Right lobe of liver (tissue), 6 donors: ENCODE measurements at regions not wholly inside any gene's neighbourhood (a gene's known extent, or its start where the extent isn't known, plus 50 kb on each side); places are given as distances from the start of the nearest gene placed in this dataset.

Source experiments
- ATAC-seq, 4 donors: fragments of 200-7000 bp; cut with Tn5 transposase; one replicate each; pipeline ENCODE4 v1.9.1; 2020; ENCODE audit warnings: mild to moderate bottlenecking in 4 of 4, moderate library complexity in 4 of 4
- DNase-seq, 3 donors: peaks; one replicate each; pipeline ENCODE4 v3.0.0-alpha.2; 2020
- H3K27ac ChIP-seq, 3 donors: fragments of 200-600 bp; one replicate each; pipeline ENCODE4 v1.8.0; 2022
- H3K27me3 ChIP-seq, 2 donors: fragments of 200-600 bp; one replicate each; pipeline ENCODE4 v1.8.0; 2022
- H3K36me3 ChIP-seq, 4 donors: fragments of 200-600 bp; sonication (generic) in 1 of 4; one replicate each; pipeline versions ENCODE4 v1.5.1 to v1.8.0; 2017 to 2022; ENCODE audit warnings: control low read depth in 1 of 4
- H3K4me1 ChIP-seq, 4 donors: fragments of 200-600 bp; sonication (generic) in 1 of 4; one replicate each; pipeline versions ENCODE4 v1.5.1 to v1.8.0; 2017 to 2022; ENCODE audit warnings: control low read depth in 1 of 4
- H3K4me3 ChIP-seq, 3 donors: fragments of 200-600 bp; one replicate each; pipeline ENCODE4 v1.8.0; 2022
- H3K9me3 ChIP-seq, 4 donors: fragments of 200-600 bp; sonication (generic) in 1 of 4; one replicate each; pipeline versions ENCODE4 v1.5.1 to v1.8.0; 2017 to 2022; ENCODE audit warnings: control low read depth in 1 of 4
- CTCF ChIP-seq, 4 donors: fragments of 200-600 bp in 3 of 4; fragments of 450-650 bp in 1 of 4; IDR thresholded peaks; one replicate each; pipeline versions ENCODE4 v1.5.1 to v1.8.0; 2016 to 2022; ENCODE audit warnings: antibody characterized with exemption in 4 of 4, mild to moderate bottlenecking in 2 of 4
- POLR2A ChIP-seq: fragments of 450-650 bp; IDR thresholded peaks from one replicate; pipeline ENCODE4 v1.6.1; 2017; ENCODE audit warnings: antibody characterized with exemption, mild to moderate bottlenecking
- WGBS: methylation state at CpG from one replicate; pipeline ENCODE4 v1.1.6; 2018; ENCODE audit warnings: low coverage, low lambda C conversion rate; ENCODE audit not compliant: insufficient coverage; ENCODE audit errors: missing lambda C conversion rate; 5-methylcytosine and 5-hydroxymethylcytosine counted together
- intact Hi-C, 2 donors: fragments of 100-400 bp; cut with DNase I; formaldehyde crosslinking; loops; one replicate each; pipeline versions ENCODE4 v1.11.2 to v1.14.1; 2022
- donor health status: DM: no; HTN: yes; CAD: no.
- donor health status: DM: no; HTN: no; CAD: no.
- donor health status: DM: no; HTN: no; CAD: no.
- donor health status: DM: no; HTN: yes; CAD: no.
- donor health status: DM: no; HTN: yes; CAD: no.

GRCh38 chr7:35550831-35551230, 144.1 kb downstream of the HERPUD2 start:
- ATAC-seq (no peak), DNase-seq (no peak)
- H3K36me3 ChIP-seq = no peaks in the 10 kb centered on the region
- peaks cover 0 to 7% (median 0%) of the 10 kb centered on the region in 4 donors for H3K4me1 ChIP-seq
- no peaks in the 10 kb centered on the region for H3K27me3 ChIP-seq
- WGBS = 47% methylated on average over 3 of the region's 5 CpGs
- intact Hi-C loops = no loop called here
- TF ChIP-seq CTCF (IDR thresholded peaks at IDR 0.05) (no peak), POLR2A (no peak)
- no peak overlapping the region for H3K27ac ChIP-seq
- no peaks in the 10 kb centered on the region for H3K9me3 ChIP-seq
- no peak overlapping the region for H3K4me3 ChIP-seq

GRCh38 chr7:35549781-35550180, 145.2 kb downstream of the HERPUD2 start:
- intact Hi-C loops = no loop called here
- no peak overlapping the region for H3K27ac ChIP-seq
- WGBS = 100% methylated on average over 2 of the region's 3 CpGs

GRCh38 chr7:35548291-35548690, 146.6 kb downstream of the HERPUD2 start:
- ATAC-seq = no peak
- 80% methylated on average over 4 of the region's 4 CpGs for WGBS
- Histone ChIP-seq H3K27me3 (no peaks in the 10 kb centered on the region), H3K4me3 (no peak overlapping the region), H3K27ac (no peak overlapping the region), H3K9me3 (no peaks in the 10 kb centered on the region), H3K36me3 (no peaks in the 10 kb centered on the region), H3K4me1 (no peaks in the 10 kb centered on the region)
- intact Hi-C loops = no loop called here
- TF ChIP-seq CTCF (IDR thresholded peaks at IDR 0.05) = no peak
- TF ChIP-seq POLR2A = no peak
- no peak for DNase-seq

More at GRCh38 chr7:35549781-35550180, 145.2 kb downstream of the HERPUD2 start:
- Histone ChIP-seq H3K36me3 (no peaks in the 10 kb centered on the region), H3K4me1 (peaks cover 0 to 7% (median 0%) of the 10 kb centered on the region in 4 donors), H3K4me3 (no peak overlapping the region), H3K9me3 (no peaks in the 10 kb centered on the region), H3K27me3 (no peaks in the 10 kb centered on the region)
- DNase-seq = no peak
- TF ChIP-seq POLR2A (no peak), CTCF (IDR thresholded peaks at IDR 0.05) (no peak)
- ATAC-seq = no peak

GRCh38 chr7:35546691-35547429, 148.1 kb downstream of the HERPUD2 start:
- DNase-seq = no peak
- ATAC-seq = no peak

GRCh38 chr7:35545831-35546230, 149.1 kb downstream of the HERPUD2 start:
- H3K4me1 ChIP-seq = no peaks in the 10 kb centered on the region
- no peak overlapping the region for H3K4me3 ChIP-seq
- DNase-seq = no peak
- 83% methylated on average over 4 of the region's 5 CpGs for WGBS
- no peaks in the 10 kb centered on the region for H3K9me3 ChIP-seq
- intact Hi-C loops = no loop called here
- H3K27me3 ChIP-seq = no peaks in the 10 kb centered on the region
- TF ChIP-seq POLR2A = no peak
- TF ChIP-seq CTCF (IDR thresholded peaks at IDR 0.05) = no peak
- H3K27ac ChIP-seq = no peak overlapping the region
- no peaks in the 10 kb centered on the region for H3K36me3 ChIP-seq
- ATAC-seq = no peak

More at GRCh38 chr7:35546691-35547429, 148.1 kb downstream of the HERPUD2 start:
- intact Hi-C loops = no loop called here
- 69% methylated on average over 3 of the region's 7 CpGs for WGBS
- TF ChIP-seq POLR2A = no peak
- Histone ChIP-seq H3K4me3 (no peak overlapping the region), H3K27ac (no peak overlapping the region), H3K36me3 (no peaks in the 10 kb centered on the region), H3K4me1 (no peaks in the 10 kb centered on the region), H3K9me3 (no peaks in the 10 kb centered on the region), H3K27me3 (no peaks in the 10 kb centered on the region)
